ENCODE measurements at regions not wholly inside any gene's neighbourhood (a gene's known extent, or its start where the extent isn't known, plus 50 kb on each side); places are given as distances from the start of the nearest gene placed in this dataset.

DNA sequence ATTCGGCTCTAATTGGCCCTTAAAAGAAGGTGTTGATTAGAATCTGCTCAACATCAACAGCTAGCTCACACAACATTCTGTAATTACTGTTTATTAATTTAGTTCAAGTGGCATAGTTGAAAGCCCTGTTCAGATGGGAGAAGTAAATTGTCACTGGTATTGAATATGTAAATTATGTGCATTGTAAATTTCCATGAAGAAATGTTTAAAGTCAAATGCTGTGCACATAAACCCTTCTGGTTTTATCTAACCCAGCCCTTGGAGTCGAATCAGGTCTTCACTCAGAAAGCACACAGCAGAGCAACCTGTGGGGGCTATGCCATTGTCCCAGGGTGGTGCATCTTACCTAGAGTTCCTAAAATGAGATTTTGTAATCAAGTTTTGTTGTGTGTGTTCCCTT lies 65.4 kb upstream of the LMO4 start:
- TF ChIP-seq USF2 (IDR thresholded peaks at IDR 0.05; ENCODE audit: borderline replicate concordance, low read depth, low read length) (no peak), CTCF (IDR thresholded peaks at IDR 0.05) (no peak), MAX (IDR thresholded peaks at IDR 0.05; ENCODE audit: low read depth) (no peak), TEAD4 (IDR thresholded peaks at IDR 0.05; ENCODE audit: borderline replicate concordance, insufficient read depth) (no peak), RFX5 (IDR thresholded peaks at IDR 0.05; ENCODE audit: low read length) (no peak)
- TF ChIP-seq, protein P1, sequence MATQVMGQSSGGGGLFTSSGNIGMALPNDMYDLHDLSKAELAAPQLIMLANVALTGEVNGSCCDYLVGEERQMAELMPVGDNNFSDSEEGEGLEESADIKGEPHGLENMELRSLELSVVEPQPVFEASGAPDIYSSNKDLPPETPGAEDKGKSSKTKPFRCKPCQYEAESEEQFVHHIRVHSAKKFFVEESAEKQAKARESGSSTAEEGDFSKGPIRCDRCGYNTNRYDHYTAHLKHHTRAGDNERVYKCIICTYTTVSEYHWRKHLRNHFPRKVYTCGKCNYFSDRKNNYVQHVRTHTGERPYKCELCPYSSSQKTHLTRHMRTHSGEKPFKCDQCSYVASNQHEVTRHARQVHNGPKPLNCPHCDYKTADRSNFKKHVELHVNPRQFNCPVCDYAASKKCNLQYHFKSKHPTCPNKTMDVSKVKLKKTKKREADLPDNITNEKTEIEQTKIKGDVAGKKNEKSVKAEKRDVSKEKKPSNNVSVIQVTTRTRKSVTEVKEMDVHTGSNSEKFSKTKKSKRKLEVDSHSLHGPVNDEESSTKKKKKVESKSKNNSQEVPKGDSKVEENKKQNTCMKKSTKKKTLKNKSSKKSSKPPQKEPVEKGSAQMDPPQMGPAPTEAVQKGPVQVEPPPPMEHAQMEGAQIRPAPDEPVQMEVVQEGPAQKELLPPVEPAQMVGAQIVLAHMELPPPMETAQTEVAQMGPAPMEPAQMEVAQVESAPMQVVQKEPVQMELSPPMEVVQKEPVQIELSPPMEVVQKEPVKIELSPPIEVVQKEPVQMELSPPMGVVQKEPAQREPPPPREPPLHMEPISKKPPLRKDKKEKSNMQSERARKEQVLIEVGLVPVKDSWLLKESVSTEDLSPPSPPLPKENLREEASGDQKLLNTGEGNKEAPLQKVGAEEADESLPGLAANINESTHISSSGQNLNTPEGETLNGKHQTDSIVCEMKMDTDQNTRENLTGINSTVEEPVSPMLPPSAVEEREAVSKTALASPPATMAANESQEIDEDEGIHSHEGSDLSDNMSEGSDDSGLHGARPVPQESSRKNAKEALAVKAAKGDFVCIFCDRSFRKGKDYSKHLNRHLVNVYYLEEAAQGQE (IDR thresholded peaks at IDR 0.05; ENCODE audit: low read depth, low read length), result no peak

Data from SK-N-SH (cell line).